Myocyte (in vitro differentiated cells): ENCODE measurements at regions not wholly inside any gene's neighbourhood (a gene's known extent, or its start where the extent isn't known, plus 50 kb on each side); places are given as distances from the start of the nearest gene placed in this dataset.

Experiments used
- DNase-seq: peaks from one replicate; pipeline ENCODE4 v3.0.0-alpha.2; 2012; ENCODE audit warnings: low read depth

GRCh38 chr21:17903029-17903806 lies 84.1 kb upstream of the C21orf91 start:
- peak; percentile 40 for DNase-seq

- DNase-seq = no peak
Measured at GRCh38 chr21:17901458-17902079, 82.4 kb upstream of the C21orf91 start.

DNA sequence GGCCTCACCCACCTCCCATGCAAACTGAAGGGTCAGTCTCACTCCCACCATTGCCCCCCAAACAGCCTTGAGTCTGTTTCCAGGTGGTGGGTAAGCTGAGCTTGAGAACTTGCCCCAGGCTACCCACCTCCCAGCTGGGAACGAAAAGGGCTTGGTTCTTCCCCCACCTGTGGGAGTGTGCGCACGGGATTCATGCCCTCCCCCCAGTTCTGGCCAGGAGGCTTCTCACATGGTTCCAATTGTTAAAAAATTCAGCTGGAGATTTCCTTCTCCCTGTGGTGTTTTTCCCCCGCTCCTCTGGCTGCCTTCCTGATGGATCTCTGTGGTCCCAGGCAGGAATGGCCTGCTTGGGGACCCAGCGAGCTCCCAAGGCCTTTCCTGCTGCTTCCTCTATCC lies 81.8 kb upstream of the C21orf91 start:
- DNase-seq = no peak

DNA sequence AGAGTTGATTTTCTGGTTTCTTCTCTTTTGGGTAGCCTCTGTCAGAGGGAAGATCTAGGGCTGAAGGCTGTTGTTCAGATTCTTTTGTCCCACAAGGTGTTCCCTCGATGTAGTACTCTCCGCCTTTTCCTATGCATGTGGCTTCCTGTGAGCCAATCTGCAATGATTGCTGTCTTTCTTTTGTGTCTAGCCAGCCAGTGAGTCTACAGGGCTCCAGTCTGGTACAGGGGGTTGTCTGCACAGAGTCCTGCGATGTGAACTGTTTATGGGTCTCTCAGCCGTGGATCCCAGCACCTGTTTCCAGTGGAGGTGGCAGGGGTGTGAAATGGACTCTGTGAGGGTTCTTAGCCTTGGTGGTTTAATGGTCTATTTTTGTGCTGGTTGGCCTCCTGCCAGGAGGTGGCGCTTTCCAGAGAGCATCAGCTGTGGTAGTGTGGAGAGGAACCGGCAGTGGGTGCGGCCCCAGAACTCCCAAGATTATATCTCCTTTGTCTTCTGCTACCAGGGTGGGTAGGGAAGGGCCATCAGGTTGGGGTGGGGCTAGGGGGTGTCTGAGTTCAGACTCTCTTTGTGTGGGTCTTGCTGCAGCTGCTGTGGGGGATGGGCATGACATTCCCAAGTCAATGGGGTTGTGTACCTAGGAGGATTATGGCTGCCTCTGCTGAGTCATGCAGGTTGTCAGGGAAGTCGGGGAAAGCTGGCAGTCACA lies 81.3 kb upstream of the C21orf91 start:
- DNase-seq = peak; percentile 77

GRCh38 chr21:17889171-17889570 lies 70.0 kb upstream of the C21orf91 start:
- DNase-seq = no peak

GRCh38 chr21:17869115-17869514 lies 50.0 kb upstream of the C21orf91 start:
- DNase-seq = no peak
